Dermis microvascular lymphatic vessel endothelial cell (primary cell): ENCODE measurements at regions not wholly inside any gene's neighbourhood (a gene's known extent, or its start where the extent isn't known, plus 50 kb on each side); places are given as distances from the start of the nearest gene placed in this dataset.
A peak's percentile ranks its signal among the peaks of the same experiment; 100 is the strongest.
"Not testable (repeated sequence)": the region's sequence is repeated elsewhere in the genome, so short reads cannot be mapped to it uniquely, and the experiment has no call there.

Source experiments
- DNase-seq, 2 donors: peaks; one replicate each; pipeline versions ENCODE4 v3.0.0 to v3.0.0-alpha.2; 2010; ENCODE audit warnings: low read depth in 2 of 2

GRCh38 chr1:188551176-188551575 lies 1722.4 kb downstream of the PLA2G4A start:
- DNase-seq = no peak

DNA sequence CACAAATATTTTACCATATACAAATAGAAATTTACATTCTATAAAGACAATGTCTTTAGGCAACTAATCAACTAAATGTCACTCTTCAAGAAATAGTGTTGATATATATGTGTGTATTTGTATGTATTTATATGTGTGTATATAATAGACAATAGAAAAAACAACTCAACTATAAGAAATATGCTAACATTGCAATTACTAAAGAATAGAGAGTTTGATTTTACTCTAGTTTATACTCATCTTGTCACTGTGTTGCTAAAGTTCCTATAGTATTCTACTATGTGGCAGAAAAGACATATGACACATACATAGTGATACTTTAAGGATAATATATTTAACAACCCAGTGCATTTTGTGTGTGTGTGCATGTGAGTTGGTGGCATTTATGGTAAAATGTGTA lies 1728.3 kb downstream of the PLA2G4A start:
- DNase-seq = no peak

- DNase-seq = no peak
These were observed 1754.3 kb downstream of the PLA2G4A start for GRCh38 chr1:188582911-188583532.

DNA sequence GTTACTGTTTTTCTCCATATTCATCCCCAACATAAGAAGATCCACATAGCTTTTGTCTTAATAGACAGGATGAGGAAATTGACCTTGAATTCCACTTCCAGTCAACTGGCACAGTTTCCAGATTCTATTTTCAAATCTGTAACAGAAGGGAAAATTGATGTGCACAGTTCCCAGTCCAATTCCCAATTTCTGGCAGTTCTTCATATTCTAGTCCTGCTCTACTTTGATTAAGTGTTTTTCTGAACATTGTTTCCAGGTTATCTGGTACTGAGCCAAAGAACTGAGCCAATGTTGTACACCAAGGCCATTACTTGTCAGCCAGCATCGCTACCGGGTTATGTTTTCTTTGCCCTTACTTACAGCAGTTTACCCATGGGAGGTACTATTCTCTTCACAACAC lies 1755.4 kb downstream of the PLA2G4A start:
- peak; percentile 91 for DNase-seq

DNA sequence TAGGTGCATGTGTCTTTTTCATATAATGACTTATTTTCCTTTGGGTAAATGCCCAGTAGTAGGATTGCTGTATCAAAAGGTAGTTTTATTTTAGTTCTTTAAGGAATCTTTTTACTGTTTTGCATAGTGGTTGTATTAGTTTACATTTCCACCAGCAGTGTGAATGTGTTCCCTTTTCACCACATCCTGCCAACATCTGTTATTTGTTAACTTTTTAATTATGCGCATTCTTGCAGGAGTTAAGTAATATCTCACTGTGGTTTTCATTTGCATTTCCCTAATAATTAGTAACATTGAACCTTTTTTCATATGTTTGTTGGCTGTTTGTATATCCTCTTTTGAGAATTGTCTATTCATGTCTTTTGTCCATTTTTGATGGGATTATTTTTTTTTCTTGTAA lies 1761.9 kb downstream of the PLA2G4A start:
- DNase-seq = no peak

DNA sequence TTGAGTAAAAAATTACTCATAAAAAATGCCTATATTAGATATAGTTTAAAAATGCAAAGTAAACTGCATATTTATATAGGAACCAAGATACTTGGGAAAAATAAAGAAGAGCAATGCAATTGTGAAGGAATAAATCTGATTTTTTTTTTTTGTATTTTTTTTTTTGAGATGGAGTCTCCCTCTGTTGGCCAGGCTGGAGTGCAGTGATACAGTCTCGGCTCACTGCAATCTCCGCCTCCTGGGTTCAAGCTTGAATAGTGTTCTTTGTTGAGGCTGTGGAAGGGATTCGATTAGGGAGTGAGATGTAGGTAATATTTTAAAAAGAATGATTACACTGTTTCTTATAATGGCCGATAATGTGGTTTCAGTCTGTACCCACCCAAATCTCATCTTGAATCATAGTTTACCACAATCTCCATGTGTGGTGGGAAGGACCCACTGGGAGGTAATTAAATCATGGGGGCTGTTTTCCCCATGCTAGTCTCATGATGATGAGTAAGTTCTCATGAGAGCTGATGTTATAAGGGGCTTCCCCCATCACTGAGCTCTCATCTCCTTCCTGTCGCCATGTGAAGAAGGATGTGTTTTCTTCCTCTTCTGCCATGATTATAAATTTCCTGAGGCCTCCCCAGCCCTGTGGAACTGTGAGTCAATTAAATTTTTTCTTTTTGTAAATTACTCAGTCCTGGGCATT lies 1765.9 kb downstream of the PLA2G4A start:
- peak in 1 of 2 donors; percentile 8 for DNase-seq

- no peak for DNase-seq
These were observed 1770.6 kb downstream of the PLA2G4A start for GRCh38 chr1:188599313-188599712.

DNA sequence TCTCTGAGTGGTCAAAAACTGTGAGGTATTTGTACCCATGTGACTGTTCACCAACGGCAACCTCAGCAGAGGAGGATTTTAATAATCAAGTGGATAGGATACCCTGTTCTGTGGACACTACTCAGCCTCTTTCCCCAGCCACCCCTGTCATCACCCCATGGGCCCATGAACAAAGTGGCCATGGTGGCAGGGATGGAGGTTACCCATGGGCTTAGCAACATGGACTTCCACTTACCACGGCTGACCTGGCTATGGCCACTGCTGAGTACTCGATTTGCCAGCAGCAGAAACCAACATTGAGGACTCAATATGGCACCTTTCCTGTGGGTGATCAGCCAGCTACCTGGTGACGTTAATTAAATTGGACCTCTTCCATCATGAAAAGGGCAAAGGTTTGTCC lies 1782.7 kb downstream of the PLA2G4A start:
- DNase-seq = no peak

- DNase-seq = no peak
These were observed 1786.6 kb downstream of the PLA2G4A start for GRCh38 chr1:188615321-188615720.

DNA sequence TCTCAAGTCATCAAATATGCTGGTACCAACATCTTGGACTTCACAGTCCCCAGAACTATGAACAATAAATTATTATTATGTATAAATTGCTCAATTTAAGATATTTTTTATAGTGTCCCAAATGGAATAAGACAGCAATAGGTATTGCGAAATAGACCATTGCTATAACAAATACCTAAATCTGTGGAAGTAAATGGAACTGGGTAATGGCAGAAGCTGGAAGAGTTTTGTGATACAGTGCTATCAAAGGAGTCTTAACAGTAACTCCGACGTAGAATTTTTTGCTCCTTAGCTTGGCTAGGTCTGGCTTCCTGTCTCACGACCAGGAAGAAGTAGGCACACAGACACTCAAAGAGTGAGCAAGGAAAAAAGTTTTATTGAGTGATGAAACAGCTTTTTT lies 1791.5 kb downstream of the PLA2G4A start:
- DNase-seq = no peak

DNA sequence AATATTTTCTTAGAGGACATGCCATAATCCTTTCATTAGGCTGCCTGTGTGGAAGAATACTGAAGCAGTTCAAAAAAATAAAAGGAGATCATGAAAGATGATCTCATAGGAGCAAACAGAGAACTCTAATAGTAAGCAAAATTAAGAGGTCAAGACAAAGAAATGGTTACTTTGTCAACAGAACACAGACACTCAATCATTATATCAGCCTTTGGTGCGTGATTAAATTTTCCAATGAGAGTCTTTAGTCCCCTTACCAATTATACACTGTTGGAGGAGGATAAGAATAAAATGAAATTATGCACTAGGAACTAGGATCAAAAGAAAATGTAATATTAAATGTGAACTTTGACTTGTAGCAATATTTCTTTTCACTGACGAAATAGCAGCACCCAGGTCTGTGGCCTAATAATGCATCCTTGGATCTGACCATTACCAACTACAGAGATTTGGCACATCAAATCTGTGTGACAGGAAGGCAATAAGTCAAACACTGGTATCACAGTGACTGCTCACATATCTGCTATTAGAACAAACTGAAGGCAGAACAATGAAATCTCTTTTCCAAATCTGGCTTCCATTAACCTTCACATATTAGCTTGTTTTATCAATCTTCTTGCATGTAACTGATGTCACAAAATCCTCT lies 1812.9 kb downstream of the PLA2G4A start:
- no peak for DNase-seq

GRCh38 chr1:188642704-188643103 lies 1814.0 kb downstream of the PLA2G4A start:
- DNase-seq = no peak

GRCh38 chr1:188652678-188653077 lies 1823.9 kb downstream of the PLA2G4A start:
- DNase-seq = peak; percentile 88 to 90

- DNase-seq = not testable (repeated sequence)
These were observed 1821.7 kb downstream of the BRINP3 start for GRCh38 chr1:188655966-188656365.

DNA sequence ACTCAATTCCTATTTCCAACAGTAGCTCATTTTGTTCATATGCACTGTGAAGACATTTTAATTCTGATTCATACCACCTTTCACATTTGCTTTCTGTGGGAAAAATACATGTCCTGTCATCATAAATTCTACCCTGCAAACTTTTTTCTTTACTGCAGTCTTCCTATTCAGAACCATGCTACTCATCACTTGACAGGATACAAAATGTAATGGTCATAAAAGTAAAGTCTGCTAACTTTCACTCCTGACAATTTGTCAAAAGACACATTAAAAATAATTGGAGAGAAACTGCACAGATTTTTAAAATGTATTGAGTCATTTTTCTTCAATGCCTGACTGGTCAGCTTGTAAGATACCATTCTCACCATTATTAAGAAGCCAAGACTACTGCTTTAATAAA lies 1817.1 kb downstream of the BRINP3 start:
- no peak for DNase-seq

- DNase-seq = no peak
These were observed 1812.2 kb downstream of the BRINP3 start for GRCh38 chr1:188665477-188665876.

- no peak for DNase-seq
These were observed 1809.6 kb downstream of the BRINP3 start for GRCh38 chr1:188668083-188668482.

DNA sequence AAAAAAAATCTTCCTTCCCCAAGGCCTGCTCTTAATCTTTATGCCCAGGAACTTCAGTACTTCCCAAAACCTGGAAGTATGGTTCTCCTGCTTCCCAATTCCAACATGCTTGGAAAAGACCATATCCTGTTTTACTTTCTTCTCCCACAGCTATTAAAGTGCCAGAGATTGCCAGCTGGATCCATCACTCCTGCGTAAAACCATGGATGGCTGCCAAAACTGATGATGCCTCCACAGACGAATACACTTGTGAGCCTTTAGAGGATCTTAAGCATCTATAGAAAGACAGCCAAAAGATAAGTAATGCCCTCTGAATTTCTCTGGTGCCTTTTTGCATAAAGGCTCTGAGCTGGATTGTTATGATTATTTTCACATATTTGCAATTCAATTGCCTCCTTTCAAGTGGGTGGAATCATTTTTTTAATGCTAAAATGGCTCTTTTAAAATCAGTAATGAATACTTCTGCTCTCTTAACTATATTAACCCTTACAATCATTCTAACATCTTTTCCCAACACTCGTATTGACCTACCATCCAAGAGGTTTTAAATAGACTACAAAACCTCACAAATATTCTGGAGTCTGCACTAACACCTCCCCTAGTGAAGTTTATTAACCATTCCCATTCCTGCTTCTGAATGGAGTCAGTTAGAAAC lies 1807.8 kb downstream of the BRINP3 start:
- DNase-seq = peak in 1 of 2 donors; percentile 21

GRCh38 chr1:188670837-188671236 lies 1806.8 kb downstream of the BRINP3 start:
- peak in 1 of 2 donors; percentile 65 for DNase-seq

- no peak for DNase-seq
These were observed 1805.5 kb downstream of the BRINP3 start for GRCh38 chr1:188672153-188672552.

DNA sequence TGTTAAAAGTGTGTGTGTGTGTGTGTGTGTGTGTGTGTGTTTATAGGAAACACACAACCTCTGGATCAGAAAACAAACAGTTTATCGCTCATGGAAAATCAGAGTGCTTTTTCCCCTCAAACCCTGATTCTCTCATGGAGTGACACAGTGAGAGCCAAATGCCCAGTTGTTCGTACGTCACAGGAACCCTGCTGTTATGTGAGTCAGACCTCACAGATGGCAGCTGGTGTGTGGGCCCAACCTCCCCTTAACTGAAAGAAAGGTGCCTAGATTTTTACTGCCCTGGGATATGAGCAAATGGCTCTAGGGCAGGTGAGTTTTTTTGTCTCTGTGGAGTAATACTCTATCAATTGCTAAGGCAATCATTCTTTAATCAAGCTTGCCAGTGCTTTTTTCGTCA lies 1788.1 kb downstream of the BRINP3 start:
- no peak for DNase-seq

DNA sequence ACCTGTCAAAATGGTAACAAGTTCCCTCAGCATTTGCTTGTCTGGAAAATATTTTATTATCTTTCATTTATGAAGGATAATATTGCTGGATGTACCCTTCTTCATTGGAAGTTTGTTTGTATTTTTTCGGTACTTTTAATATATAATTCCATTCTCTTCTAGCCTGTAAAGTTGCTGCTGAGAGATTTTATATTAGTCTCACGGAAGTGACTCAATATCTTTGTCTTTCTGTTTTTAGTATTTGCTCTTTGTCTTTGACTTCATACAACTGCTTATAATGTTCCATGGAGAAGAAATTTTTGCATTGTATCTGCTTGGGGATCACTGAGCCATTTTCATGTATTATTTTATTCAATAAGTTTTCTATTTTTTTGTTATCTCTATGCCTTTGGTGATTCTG lies 1777.5 kb downstream of the BRINP3 start:
- DNase-seq = peak in 1 of 2 donors; percentile 66
